Bronchial epithelial cell (primary cell): ENCODE measurements at regions not wholly inside any gene's neighbourhood (a gene's known extent, or its start where the extent isn't known, plus 50 kb on each side); places are given as distances from the start of the nearest gene placed in this dataset.

ENCODE experiments used
- DNase-seq: peaks from one replicate; pipeline ENCODE4 v3.0.0-alpha.2; 2010; ENCODE audit warnings: low read depth
- FAIRE-seq: peaks from 2 replicates; lab custom pipeline; 2011; peaks lifted over from hg19 to GRCh38; lab: Jason Lieb, UNC
- H3K27me3 ChIP-seq: 2 replicates; pipeline ENCODE4 v1.5.1; 2011; ENCODE audit warnings: low read length; ENCODE audit not compliant: control insufficient read depth, insufficient read depth
- H3K36me3 ChIP-seq: 2 replicates; pipeline ENCODE4 v1.5.1; 2011; ENCODE audit warnings: low read length; ENCODE audit not compliant: control insufficient read depth, insufficient read depth
- H3K4me3 ChIP-seq: 2 replicates; pipeline ENCODE4 v1.5.1; 2011; ENCODE audit warnings: mild to moderate bottlenecking, low read depth, low read length, control low read depth
- CTCF ChIP-seq: IDR thresholded peaks from 2 replicates; pipeline ENCODE4 v1.5.1; 2011; ENCODE audit warnings: mild to moderate bottlenecking, moderate library complexity, low read length, control low read depth, inconsistent platforms; ENCODE audit not compliant: insufficient read depth, severe bottlenecking

DNA sequence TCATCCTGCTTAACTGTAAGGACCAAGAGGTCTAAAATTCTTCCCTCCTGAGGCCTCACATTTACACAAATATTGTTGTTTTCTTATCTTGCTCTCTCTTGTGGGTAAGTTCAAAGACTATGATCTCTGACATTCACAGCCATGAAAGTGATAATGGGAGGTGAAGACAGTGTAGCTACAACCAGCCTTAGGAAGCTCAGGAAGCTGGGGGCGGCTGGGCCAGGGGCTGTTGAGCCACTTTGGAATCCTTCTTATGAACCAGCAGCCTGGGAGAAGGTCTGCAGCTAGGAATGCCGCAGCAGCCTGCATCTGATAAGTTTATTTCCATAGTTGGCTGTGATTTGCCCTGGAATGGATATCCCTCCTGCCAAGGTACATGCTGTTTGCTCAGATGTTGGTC lies 316.2 kb downstream of the STIM2 start:
- Histone ChIP-seq H3K36me3 (no peaks in the 10 kb centered on the region), H3K27me3 (no peaks in the 10 kb centered on the region), H3K4me3 (no peak overlapping the region)
- DNase-seq: no peak
- no peak for TF ChIP-seq CTCF
- no peak for FAIRE-seq

GRCh38 chr4:27178061-27178460 lies 317.4 kb downstream of the STIM2 start:
- no peak for FAIRE-seq
- Histone ChIP-seq H3K4me3 (no peak overlapping the region), H3K36me3 (no peaks in the 10 kb centered on the region), H3K27me3 (no peaks in the 10 kb centered on the region)
- no peak for TF ChIP-seq CTCF
- no peak for DNase-seq

DNA sequence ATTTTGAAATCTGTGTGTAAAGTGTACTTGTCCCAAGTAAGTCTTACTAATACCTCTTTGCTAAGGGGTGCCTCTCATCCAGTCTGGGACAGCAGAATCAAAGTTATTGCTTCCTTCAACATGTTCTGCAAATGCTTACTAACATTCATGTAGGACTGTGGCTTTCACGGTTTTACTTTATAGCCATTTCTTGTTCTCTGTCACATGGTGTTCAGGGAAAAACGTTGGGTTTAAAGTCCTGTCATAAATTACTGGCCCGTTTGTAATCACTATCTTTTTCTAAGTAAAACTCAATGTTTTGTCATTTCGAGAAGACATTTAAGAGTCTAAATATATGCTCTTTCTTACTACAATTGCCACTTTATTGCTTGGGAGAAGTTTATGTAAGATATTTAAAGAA lies 321.1 kb downstream of the STIM2 start:
- no peak for TF ChIP-seq CTCF
- H3K36me3 ChIP-seq: no peaks in the 10 kb centered on the region
- FAIRE-seq: no peak

GRCh38 chr4:27182211-27182610 lies 321.6 kb downstream of the STIM2 start:
- Histone ChIP-seq H3K4me3 (no peak overlapping the region), H3K27me3 (no peaks in the 10 kb centered on the region), H3K36me3 (no peaks in the 10 kb centered on the region)
- no peak for TF ChIP-seq CTCF
- FAIRE-seq: no peak
- DNase-seq: no peak

More for the DNA sequence above, 321.1 kb downstream of the STIM2 start:
- Histone ChIP-seq H3K4me3 (no peak overlapping the region), H3K27me3 (no peaks in the 10 kb centered on the region)
- no peak for DNase-seq

- DNase-seq (no peak), FAIRE-seq (no peak)
- H3K36me3 ChIP-seq: no peaks in the 10 kb centered on the region
- no peaks in the 10 kb centered on the region for H3K27me3 ChIP-seq
- no peak overlapping the region for H3K4me3 ChIP-seq
- no peak for TF ChIP-seq CTCF
These were observed 324.0 kb downstream of the STIM2 start for GRCh38 chr4:27184508-27185155.

- Histone ChIP-seq H3K36me3 (no peaks in the 10 kb centered on the region), H3K27me3 (no peaks in the 10 kb centered on the region), H3K4me3 (no peak overlapping the region)
- no peak for DNase-seq
- TF ChIP-seq CTCF: no peak
- no peak for FAIRE-seq
These were observed 326.1 kb downstream of the STIM2 start for GRCh38 chr4:27186710-27187109.
